ENCODE measurements at regions not wholly inside any gene's neighbourhood (a gene's known extent, or its start where the extent isn't known, plus 50 kb on each side); places are given as distances from the start of the nearest gene placed in this dataset.

DNA sequence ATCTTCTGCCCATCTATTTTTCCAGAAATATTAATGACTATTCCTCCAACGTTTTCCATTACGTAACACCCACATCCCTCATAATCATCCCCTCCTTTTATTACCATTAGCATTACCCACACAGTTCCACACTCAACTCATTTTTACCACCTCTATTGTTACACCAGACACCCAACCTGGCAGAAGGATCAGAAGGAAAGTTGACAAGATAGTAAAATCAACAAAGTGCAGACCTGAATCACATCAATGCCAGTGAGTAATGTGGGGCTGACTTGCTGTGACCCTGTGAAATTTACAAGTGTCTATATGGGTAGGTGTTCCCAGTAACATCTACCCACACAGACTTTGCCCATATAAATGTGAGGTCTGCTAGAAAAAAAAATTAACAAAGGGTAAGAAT is 568.2 kb downstream of the MAFB start:
- no peak for DNase-seq

DNA sequence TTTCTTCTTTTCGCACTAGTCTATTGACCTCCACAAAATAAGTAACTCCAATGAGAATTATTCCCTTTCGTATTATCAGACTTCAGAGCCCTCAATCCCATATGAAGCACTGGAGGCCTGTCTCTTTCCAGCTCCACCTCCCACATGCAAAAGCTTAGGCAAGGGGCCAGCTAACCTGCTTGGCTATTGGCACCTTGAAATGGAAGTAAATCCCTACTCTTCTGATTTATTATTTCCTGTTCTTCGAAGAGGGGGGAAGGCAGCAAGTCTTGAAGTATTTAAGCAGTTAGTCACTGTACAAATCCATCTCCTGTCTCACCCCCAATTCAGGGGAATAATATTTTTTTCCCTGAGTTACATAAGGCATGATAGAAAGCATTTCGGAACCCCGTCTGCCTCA is 577.8 kb downstream of the MAFB start:
- no peak for DNase-seq

DNA sequence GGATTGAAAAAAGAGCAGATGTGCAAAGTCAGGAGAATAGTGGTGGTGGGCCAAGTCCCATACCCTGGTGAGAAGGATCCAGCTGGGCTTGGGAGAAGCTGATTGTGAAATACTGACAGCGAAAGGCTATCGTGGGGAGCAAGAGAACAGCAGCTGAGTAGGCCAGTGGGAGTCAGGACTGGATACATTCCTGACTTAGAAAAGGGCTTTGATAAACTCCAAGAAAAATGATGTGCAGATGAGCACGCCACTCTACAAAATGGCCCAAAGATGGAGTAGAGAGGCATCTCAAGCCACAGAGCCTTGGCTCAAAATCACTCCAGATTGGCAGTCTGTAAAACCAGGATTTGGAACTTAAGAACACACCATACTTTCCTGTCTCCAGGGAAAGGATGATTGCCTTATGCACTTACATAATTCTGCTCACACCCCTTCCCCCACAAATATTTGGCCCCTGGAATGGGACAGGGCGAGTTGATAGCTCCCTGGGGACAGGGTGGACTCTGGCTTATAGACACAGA is 578.7 kb downstream of the MAFB start:
- no peak for DNase-seq

DNA sequence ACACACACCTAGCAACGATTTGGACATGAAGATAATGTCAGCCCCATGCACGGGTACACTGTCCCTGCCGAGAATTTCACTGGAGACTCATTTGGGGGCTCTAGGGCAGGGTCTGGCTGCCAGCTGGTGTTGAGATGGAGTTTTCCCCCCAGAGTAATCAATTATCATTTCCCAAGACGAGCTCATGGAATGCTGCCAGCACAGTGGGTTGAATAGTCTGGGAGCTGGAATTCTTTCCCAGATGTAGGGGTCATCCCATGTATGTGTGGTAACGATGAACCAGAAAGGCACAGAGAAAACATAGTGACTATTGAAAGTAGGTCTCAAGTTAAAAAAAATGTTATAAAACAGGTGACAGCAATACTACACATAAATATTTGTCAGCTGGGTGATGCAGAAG is 579.9 kb downstream of the MAFB start:
- DNase-seq: no peak

DNA sequence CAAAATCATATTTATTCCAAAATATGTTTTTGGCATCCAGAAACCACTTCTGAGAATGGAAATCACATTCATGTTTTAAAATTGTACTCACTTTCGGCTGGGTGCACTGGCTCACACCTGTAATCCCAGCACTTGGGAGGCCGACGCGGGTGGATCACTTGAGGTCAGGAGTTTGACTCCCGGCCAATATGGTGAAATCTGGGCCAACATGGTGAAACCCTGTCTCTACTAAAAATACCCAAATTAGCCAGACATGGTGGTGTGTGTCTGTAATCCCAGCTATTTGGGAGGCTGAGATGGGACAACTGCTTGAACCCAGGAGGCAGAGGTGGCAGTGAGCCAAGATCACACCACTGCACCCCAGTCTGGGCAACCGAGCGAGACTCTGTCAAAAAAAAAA is 580.7 kb downstream of the MAFB start:
- no peak for DNase-seq

DNA sequence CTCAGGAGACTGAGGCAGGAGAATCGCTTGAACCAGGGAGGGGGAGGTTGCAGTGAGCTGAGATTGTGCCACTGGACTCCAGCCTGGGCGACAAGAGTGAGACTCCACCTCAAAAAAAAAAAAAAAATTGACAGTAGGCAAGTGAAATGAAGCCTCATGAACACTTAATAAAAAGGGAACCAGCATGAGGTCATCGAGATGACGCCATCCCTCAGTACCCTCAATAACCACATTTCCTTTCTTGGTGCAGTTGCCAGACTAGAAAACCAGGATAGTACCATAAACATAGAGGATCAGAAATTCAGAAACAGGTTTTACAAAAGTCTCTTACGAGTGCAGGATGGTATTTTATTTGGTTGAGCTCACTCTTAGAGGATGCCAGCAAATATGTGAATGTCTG is 584.1 kb downstream of the MAFB start:
- DNase-seq: no peak

DNA sequence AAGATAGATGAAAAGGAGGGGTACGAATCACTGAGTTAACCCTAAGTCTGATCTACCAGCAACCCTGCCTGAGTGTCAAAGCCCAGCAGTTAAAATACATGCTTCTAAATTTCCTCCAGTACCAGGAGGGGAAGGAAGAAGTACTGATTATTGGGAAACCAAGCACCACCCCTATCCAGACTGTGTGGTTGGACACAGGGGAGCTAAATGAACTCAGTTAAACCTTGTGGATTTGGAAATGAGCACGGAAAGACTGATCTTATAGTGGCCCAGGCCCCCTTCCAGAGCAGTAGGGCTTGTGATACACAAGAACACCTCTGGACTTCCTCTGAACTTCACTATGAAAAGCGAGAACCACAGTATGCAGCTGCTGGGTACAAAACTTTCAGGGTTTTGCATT is 585.6 kb downstream of the MAFB start:
- DNase-seq: no peak

DNA sequence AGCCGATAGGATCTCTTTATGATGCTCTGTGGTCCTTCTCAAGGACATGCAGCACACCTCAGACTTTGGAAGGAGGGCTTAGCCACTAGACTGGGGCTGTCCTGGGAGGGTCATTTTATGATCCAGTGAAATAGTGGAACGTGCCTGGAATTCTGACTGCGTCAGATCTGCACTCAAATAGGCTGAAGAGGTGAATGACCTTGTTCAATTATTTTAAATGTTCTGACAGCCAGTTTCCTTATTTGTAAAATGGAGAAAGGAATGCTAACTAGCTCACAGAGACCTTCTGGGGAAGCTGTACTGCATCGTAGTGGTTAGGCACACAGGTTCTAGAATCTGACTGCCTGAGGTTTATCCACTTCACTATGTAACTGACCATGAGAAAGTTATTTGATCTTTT is 587.5 kb downstream of the MAFB start:
- DNase-seq: no peak

DNA sequence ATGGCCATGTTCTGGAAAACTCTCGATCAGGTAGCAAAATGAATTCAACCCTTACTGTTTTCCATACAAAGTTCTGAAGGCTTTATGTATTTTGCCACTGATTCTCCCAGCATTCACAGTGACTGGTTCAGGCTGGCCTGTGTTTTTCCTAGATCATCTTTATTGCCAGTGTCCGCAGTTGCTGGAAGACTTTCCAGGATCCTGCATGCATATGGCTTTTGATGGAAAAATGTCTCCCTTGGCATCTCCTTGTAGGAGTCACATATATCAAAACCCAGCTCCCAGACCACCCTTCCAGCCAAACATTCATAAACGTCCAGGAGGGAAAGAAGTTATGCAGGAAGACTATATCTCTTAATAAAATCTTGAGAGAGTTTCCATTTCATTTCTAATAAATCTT is 588.8 kb downstream of the MAFB start:
- DNase-seq: no peak

DNA sequence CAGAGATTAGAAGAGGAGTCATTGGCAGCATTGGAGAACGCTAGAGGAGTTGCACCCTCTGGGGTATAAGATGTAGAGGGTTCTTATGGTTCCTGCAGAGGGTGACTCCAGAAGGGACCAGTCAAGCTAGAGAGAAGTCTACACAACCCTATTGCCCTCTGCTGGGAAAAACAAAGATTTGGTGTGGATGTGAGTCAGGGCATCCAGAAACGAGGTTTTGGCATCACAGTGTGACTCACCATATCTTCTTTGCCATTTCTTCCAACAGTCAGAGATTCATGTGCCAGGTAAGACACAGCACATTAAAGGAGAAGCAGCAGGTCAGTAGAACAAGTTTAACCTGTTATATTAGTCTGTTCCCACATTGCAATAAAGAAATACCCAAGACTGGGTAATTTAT is 598.8 kb downstream of the MAFB start:
- DNase-seq: no peak

DNA sequence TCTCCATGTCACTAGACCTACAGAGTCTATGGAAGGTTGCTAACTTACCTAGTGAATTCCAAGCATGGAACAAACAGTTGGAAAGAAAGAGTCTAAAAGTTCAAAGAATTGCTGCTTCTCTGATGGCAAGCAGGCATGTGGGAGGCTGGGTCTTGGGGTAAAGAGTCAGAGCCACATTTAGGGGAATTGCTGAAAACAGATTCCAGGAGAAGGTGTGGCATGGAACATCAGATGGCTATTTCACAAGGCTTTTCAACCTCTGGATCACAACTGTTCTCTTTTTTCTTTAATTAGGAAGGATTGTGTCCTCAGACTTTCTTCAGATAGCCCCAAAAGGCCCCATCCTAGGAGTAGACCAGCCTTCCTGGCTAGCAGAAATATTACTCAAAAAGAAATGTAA is 601.5 kb downstream of the MAFB start:
- DNase-seq: no peak

DNA sequence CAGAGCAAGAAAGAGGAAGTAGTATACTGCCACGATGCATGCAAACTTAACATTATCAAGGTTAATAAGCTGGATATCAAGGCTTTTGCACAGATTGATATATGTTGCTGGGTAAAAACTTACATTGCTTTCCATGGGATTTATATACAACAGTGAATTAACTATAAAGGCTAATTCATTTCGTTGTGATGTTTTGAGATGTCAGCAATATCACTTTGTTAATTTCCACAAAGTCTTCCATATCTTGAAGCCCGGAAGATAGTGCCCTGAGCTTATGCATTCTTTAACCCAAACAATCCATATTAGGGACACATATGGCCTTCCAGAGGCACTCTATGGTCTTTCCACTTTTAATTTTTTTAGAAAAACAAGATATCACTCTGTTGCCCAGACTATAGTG is 603.5 kb downstream of the MAFB start:
- DNase-seq: no peak

DNA sequence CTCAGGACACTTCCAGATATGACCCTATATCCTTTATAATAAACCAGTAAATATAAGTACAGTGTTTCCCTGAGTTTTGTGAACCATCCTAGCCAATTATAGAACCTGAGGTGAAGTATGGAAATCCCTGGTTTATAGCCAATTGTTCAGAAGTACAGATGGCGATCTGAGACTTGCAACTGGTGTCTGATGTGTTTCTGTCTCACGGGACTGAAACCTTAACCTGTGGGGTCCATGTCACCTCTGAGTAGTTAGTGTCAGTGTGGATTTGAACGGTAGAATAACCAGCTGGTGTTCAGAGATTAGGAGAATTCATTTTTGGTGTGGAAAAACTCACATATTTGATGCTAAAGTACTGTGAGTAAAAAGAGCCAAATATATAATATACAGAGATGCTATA is 606.6 kb downstream of the MAFB start:
- no peak for DNase-seq

DNA sequence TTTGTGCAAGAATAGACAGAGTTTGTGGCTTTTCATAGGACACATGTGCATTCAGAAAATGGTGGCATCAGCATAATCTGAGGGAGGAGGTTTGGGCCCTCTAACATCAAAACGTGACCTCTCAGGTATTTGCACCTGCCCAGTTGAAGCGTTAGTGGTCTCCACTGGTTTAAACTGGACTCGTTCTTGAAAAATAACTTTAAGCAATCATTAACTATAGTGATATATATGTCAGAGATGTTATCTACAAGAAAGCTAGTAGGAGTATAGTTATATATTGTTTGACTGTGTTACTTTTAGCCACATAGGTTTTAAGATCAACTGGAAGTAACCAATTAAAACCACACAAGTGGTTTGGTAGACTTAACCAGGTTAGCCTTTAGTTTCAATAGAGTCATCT is 607.4 kb downstream of the MAFB start:
- DNase-seq: no peak

DNA sequence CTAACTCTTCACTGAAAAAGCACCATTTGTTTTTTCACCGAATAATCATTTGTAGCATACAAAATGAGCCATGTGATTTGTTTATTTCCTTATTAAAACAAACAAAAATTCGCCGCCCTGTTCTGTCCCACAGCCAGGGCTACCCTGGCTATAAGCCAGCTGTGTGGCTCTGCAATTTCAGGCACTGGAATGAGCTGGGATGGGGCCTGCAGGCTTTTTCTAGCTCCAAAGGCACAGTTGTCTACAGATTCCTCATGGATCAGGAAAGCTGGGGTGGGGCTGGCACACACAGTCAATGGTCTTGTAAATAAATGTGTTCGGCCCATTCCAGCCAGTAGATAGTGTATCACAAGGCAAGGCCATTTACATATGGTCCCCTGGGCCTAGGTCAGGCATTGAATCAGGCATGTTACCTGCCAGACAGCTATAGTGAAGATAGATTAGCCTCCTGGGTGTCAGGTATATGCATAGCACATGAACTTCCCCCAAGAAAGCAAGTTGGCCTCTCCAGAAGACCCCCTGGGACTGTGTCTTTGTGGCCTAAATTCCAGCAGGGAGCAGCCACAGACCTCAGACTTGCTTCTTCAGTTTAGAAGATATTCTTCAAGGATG is 608.9 kb downstream of the MAFB start:
- no peak for DNase-seq

DNA sequence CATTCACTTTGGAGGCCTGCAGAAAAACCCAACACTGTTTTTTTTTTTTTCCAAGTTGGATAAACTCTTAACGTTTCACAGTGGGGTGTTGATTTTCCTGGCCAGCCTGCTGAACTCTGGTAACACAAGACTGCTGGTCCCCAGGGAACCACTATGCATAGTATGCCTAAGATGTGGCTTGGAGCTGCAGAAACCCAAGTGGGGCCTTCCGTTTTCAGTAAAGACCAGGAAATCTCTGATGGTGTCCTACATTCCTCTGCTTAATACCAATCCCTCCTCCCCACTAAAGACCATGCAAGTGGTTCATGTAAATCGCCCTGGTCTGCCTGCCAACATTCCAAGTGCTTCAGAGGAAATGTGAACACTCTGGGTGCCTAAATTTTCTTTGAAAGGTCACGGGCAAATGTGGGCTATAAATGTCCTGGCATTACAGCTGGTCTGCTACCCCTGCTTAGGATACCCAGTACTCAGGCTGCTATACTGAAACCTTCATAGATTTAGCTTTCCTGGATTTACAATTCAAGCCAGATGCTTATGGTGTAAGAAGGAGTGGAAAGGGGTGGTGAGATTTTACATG is 615.4 kb downstream of the MAFB start:
- no peak for DNase-seq

DNA sequence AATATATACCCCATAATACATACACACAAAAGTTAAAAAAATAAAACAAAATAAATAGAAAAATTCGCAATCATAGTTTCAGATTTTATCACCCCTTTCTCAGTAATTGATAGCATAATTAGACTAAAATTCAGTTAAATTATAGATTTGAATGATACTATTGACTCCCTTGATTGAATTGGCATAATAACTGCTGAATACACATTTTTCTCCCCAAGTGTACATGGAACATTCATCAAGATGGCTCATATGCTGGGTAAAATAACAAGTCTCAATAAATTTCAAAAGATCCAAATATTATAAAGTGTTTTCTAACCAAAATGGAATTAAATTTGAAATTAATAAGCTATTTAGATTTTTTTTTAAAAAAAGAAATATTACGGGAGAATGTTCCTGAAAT is 616.1 kb downstream of the MAFB start:
- DNase-seq: no peak

DNA sequence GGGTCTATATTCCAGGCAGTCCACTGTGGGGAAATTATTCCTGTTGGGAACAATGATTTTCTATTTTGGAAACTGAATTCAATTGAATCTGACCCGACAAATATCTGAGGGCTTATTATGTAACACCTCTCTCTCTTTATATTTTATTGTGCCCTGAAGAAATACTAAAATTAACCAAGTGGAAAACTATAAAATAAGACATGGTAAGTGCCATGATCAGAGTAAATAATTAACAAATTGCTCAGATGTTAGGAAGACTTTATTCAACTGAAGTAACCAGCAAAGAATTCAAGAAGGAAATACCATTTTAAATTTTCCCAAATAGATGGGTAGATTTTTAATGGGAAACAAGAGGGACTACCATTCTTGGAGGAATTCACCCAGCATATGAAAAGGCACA is 632.9 kb downstream of the MAFB start:
- DNase-seq: no peak

DNA sequence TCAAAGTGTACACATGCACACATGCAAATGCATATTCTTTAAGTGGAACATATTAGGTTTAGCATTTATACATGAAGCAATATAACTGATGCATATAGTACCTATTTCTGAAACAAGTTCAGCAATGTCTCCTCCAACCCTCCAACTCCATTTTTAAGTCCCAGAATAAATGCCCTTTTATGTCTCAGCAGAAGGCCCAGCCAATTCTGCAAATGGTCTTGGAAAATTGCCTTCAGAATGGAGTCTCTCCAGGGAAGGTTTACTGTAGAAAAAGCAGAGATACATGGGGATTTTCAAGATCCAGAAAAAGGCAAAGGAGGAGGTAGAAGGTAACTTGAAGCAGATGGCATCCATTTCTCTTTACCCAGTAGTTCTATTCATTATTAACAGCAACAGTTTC is 633.3 kb downstream of the MAFB start:
- no peak for DNase-seq

DNA sequence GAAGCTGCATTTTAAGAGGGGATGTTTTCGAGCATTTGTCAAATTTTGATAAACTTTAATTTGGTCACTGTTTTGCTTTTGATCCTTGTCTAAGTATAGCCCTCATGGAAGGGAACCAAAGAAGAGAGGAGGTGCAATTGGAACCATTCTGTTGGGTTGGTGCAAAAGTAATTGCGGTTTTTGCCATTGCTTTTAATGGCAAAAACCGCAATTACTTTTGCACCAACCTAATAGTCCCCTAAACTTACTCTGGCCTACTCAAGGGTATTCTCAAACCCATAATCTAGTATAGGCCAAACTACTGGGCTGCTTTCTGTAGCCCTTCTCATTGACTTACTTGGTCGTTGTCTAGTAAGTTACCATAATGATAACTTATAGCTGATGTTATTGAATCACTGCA is 634.7 kb downstream of the MAFB start:
- no peak for DNase-seq

DNA sequence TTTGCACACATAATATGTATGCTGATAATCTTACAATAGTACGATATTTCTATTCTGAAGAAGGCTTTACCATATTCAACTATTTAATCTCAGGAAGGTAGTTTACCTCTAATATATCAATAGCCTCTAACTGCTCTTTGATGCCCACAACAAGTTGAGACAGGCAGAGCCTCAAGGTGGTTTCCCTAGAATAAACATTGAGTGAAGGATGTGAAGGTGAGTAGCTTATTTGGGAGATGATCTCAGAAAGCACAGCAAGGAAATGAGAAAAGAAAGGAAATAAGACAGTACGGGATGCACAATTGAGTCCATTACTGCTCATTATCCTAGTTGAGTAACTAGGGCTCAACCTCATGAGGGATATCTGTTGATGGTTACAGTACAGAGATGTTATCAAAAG is 638.4 kb downstream of the MAFB start:
- DNase-seq: no peak

DNA sequence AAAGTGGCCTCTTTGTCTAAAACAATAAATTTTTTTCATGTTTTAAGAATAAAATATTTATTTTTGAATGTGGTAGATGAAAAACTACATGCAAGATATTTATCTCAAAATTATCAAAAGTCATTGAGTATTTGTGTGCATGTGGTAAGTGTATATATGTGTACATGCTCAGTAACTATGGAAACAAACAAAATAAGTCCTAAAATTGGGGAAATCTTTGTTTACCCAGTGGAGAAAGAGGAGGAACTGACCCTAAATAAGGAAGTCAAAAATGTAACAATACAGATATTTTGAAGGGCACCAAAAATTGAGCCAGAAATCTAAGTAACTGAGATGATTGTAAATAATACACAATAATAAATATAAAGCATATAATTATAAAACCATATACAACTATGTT is 639.2 kb downstream of the MAFB start:
- no peak for DNase-seq

DNA sequence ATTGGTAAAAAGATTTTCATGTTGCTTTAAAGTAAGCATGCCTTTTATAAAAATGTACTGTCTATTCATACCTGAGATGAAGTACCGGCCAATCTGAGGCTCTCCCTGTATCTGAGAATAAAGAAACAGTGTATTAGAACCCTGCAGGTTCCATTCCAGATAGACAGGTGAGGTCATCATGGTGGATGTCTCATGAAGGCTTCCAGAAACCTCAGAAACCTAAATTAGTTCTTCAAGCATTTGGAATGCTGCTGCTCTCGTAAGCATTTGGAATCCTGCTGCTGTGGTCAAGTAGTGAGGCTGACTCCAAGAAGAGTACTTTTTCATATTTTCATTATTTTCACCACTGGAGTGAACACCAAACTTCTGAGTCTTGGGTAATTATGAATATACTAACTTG is 642.3 kb downstream of the MAFB start:
- DNase-seq: no peak

DNA sequence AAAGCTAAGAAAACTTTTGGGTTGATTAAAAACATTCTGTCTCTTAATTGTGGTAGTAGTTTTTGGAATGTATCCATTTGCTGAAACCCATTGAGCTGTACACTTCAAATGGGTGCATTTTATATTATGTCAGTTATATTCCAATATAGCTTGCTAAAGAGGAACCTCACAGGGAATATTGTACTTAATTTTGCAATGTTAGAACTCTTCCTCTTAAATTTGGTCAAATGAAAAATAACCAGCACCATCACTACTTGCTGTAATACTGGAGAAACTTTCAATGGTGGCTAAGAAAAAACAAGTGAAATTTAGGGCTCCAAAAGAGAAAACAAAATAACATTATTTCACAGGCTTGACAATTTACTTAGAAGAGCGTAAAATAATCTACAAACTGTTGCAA is 651.5 kb downstream of the MAFB start:
- DNase-seq: no peak

DNA sequence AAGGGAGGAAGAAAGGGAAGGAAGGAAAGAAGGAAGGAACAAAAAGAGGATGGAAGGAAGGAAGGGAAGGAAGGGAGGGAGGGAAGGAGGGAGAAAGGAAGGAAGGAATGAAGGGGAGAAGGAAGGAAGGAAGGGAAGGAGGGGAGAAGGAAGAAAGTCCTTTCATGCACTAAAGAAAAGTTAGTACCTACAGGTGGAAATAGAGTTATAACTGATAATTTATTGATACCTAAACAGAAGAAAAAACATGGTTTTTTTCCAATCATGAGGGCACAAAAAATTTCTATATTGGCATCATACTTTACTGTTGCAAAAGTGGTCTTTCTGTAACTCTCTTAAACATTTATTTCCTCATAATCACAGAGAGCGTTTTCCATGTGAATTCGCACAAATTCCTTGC is 659.4 kb downstream of the MAFB start:
- no peak for DNase-seq
